ENCODE measurements at regions not wholly inside any gene's neighbourhood (a gene's known extent, or its start where the extent isn't known, plus 50 kb on each side); places are given as distances from the start of the nearest gene placed in this dataset.

DNA sequence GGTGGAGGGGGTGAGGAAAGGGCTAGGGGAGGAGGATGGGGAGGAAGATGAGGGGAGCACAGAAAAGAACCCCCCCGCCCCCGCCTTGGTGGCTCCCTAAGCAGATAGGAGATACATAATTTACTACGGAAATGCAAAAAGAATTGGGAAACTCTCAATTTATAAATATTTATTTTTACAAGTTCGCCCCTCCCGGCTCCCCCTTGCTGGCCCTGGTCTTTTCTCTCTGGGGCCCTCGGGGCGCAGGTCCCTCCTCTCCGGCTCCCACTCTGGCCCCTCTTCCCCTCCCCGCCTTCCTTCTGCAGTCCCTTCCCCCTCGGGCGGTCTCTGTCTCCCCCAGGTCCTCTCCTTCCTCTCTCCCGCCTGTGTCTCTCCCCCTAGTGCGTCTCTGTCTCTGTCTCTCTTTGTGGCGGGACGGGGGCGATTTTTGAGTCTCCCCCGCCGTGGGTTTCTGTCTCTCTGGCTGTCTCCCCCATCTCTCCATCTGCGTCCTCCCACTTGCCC is 173.6 kb upstream of the IER5L start:
- DNase-seq, result no peak

DNA sequence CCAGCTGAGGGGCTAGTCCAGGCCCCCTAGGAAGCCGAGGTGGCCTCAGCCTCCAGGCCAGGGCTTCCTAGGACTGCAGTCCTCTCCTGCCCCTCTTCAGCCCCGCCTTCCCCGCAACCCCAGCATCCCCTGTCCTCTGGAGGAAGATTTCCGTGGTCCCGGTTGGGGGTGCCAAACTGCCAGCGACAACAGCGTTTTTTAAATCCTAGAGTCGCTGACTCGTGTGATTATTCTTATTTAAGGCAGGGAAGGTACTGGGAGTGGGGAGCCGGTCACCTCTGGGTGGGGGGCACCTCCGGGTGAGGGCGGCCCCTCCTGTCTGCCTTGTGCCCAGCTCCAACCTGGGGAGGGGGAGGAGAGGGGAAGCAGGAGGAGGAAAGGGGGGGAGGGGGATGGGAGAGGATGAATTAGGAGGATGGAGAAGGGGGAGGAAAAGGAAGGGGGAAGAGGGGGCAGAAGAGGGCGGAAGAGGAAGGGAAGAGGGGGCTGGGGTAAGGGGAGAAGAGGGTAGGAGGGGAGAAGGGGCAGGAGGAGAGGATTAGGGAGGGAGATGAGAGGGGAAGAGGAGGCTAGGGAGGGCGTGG is 173.1 kb upstream of the IER5L start:
- DNase-seq, result no peak

DNA sequence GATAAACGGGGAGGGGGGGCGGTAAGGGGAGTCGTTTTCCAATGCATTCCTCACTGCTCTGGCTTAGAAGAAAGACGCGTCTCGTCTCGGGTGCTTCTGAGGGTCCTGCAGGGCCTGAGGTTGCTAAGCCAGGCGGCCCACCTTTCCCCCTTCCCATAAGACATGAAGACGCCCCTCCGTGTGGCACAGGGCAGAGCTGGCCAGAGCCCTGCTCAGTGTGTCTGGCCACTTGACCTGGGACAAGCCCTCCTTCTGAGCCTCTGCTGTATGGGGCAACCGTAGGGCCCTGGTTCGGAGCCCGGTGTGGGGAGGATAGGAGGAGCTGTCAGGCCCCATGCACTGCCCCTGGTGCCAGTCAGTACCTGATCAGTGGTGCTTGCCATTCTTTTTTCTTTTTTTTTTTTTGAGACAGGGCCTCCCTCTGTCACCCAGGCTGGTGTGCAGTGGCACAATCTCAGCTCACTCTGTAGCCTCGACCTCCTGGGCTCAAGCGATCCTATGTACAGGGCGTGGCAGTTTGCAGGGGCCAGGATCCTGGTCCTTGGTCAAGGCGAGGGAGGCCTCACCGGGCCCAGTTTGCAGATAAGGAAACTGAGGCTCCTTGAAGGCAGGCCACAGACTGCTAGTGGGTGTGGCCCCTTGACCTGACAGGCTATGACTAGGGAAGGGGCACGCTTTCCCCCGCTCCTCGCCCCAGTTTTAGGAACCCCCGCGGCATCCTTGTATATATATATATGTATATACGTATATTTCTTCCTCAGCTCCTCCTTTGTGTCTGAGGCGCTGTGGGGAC is 172.3 kb upstream of the IER5L start:
- DNase-seq, result no peak

DNA sequence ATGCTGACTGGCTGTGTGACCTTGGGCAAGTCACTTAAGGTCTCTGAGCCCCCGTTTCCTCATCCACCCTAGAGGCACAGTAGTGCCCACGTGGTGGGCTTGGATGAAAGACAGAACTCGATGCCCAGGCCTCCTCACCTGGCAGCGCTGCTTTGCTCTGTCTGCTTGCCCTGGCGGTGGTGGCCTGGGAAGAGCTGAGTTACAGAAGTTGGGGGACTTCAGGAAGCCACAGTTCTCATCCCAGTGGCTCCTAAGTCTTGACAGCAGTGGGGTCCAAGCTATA is 171.5 kb upstream of the IER5L start:
- DNase-seq, result no peak

DNA sequence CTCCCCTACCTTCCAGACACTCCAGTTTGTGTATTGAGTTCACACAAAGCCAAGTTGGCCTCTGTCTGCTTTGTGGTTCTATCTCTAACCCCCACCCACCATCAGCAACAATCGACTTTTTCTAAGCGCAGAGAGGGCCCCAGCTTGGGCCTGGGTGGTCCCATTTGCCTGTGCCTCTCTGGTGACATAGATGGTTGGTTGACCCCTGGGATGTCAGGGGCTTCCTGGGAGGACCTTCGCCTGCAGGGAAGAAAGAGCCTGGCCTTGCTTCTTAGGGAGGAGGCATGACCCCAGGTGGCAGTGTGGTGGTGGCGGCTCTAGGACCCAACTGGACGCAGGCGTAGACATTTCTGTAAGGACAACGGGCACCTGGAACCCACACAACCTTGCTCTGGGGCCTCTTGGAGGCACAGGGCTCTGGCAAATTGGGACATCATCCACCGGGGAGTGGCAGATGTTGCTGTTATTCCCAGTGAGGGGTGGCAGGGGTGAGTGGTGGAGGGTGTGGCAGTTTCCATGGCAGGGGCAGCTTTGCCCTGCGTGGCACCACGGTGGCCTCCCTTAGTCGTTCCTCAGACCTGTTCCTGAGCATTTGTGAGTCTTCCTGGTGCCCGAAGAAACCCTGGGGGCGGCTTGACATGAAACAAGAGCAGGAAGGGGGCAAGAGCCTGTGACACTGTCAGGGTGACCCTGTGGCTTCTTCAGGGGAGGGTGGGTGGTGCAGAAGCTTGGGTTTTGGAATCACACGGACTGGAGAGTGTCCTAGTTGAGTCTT is 171.0 kb upstream of the IER5L start:
- DNase-seq, result no peak

DNA sequence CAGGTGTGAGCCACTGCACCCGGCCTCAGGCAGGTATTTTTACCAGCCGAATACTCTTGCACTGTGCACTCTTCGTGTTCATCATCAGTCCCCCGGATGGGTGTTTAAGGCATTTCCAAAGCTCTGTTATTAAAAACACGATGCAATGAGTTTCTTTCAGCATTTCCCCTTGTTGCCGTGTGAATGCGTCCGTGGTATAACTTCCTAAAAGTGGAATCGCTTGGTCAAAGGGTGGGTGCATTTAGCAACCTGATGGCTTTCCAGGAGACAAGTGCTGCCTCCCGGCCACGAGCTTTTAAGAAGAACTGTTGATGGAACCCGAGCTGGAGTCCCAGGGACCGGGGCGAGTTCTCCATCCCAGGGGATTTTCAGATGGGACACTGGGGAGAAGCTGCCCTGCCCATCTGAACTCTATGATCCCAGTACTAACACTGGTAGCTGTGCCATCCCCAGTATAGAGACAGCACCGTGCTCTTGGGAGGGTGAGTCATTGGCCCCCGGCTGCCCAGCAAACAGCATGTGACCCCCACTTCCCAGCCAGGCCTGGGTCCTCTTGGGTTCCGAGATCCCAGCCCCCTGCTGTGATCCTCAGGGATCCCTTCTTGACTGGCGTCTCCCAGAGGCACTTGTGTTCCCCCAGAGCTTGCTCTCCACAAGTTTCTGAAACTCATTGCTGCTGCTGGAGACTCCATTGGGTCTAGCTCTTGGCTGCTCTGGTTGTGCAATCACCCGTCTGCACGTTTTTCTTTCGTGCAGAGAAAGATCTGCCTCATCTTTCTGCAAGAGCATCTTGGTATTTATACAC is 169.5 kb upstream of the IER5L start:
- no peak for DNase-seq

DNA sequence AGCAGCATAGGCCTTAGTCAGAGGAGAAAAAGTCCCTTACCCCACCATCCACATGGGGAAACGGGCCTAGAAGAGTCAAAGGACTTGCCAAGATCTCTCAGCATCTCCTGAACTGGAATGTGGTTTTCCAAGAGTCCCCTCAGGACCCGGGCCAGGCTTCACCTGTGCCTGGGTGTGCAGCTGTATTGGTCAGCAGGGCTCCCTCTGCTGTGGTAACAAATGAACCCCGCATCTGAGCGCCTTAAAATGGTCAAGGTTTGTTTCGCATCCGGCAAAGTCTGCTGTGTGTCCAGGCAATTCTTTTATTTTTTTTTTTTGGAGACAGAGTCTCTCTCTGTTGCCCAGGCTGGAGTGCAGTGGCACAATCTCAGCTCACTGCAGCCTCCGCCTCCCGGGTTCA is 168.0 kb upstream of the IER5L start:
- DNase-seq, result no peak

DNA sequence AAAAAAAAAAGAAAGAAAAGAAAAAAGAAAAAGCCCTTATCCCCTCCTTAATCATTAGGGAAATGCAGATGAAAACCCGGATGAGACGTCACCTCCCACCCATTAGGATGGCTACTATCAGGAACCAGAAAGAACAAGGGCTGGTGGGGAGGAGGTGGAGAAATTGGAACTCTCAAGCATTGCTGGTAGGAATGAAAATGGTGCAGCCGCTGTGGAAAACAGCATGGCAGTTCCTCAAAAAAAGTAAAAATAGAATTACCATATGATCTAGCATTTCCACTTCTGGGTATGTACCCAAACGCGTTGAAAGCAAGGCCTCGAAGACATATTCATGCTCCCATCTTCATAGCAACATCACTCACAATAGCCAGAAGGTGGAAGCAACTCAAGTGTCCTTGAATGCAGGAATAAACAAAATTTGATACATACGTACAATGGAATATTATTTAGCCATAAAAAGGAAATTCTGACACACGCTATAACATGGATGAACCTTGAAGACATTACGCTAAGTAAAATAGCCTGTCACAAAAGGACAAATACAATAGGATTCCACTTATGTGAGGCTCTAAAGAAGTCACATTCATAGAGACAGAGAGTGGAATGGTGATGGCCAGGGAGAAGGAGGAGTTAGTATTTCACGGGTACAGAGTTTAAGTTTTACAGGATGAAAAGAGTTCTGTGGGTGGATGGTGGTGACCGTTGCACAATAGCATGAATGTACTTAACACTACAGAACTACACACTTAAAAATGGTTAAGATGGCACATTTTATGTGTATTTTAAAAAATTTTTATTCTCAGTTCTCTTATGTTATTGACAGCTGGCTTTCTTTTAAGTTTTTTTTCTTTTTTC is 166.8 kb upstream of the IER5L start:
- no peak for DNase-seq

DNA sequence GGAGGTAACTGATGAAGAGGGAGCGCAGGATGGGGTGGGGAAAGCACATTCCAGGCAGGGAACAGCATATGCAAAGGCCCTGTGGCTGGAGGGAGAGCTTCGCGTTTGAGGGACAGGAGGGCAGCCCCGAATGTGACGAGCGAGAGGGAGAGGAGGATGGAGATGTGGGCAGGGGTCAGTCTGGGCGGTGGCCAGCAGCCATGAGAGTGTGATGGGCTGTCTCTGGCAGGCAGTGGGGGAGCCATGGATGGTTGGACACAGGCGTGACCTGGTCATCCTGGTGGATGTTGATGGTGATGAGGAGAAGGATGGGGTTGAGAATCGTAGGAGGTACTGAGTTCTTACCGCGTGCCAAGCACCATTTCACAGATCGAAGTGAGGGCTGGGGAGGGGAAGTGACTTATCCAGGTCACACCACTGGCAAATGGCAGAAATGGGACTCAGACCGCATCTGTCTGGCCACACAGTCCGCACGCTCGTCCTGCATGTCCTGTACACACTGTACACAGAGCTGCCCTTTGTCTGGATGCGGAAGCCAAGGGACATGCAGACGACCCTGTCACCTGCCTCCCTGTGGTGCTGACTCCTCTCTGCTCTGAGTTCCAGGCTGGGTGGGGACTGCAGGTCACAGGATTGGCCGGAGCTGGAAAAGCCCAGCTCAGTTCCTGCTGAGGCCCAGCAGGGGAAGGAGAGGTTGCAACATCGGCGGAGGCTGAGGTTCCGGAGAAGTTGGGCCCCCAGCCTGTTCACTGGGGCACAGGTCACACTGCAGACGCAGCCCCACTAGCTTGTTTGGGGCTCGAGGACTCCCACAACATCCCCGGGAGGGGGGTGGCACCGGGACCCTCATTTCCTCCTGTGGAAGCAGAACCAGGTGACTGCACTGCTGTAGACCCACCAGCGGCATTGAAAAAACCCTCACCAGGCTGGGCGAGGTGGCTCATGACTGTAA is 165.6 kb upstream of the IER5L start:
- no peak for DNase-seq

DNA sequence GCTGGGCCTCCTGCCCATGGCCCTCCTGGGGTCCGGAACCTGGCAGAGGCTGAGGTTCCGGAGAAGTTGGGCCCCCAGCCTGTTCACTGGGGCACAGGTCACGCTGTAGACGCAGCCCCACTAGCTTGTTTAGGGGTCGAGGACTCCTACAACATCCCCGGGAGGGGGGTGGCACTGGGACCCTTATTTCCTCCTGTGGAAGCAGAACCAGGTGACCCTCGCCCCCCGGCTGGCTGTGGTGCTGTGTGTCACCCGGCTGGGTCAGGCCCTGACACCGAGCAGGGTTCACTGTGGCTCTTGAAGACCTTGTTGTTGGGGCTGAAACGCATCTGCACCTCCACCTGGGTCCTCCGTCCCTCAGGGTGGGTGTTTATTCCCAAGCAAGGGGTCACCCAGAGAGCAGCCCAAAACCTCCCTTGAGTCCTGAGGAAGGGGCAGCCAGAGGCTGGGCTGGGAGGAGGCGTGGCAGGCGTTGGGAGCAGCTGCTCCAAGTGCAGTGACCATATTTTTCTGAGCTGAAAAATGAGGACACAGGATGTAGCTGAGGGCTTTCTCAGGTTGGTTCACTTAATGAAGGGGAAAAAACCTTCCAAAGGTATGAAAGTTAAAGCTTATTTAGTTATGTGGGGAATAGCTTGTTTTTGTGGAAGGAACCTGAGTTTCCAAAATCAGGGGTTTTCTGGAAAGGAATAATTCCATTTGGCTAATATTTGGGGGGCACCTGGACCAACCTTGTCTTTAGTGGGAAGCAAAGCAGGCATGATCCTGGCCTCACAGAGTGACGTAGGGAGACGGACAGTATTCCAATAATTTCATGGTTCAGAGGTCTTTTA is 164.7 kb upstream of the IER5L start:
- DNase-seq, result no peak

DNA sequence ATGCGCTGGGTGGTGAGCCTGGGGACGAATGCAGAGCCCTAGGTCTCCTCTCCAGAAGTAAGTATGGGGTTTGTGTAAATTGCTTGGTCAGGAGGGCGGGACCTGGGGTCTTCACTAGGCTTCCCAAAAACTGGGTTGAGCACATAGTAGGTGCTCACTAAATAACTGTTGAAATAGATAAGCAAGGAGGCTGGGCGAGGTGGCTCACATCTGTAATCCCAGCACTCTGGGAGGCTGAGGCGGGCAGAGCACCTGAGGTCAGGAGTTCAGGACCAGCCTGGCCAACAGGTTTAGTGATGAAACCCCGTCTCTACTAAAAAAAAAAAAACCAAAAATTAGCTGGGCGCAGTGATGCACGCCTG is 163.9 kb upstream of the IER5L start:
- DNase-seq, result no peak

DNA sequence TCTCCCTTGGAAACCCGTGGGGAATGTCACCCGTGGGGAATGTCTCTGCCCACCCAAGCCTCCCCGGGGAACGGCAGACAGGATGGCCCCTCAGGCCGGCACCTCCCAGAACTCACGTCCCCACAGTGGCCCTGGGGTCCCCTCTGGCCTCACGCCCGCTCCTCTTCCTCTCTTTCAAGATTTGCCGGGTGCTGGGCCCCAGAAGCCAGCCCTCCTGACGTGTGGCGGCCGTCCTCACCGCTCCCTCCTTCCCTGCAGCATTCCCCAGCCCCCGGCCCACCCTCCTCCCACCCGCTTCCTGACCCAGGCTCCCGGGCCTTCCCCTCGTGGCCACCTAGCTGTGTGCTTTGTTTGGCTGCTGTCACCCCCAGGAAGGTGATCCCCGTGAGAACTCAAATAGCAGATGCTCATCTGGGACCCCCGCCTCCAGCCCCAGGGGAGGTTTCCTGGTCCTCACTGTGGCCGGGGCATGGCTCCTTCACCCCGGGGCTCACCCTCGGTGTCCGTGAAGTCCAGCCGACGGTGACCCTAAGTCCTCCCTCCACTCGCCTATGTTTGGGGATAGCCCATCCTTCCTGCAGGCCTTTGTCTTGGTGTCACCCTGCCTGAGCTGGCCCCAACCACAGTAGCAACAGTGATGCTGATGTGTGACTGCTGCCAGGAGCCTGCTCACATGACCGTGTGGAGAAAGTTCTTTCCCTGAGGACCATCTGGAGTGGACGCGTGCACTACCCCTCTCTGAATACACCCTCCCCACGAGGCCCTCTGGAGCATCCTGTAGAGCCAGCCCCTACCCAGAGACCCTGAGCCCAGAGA is 163.3 kb upstream of the IER5L start:
- no peak for DNase-seq

DNA sequence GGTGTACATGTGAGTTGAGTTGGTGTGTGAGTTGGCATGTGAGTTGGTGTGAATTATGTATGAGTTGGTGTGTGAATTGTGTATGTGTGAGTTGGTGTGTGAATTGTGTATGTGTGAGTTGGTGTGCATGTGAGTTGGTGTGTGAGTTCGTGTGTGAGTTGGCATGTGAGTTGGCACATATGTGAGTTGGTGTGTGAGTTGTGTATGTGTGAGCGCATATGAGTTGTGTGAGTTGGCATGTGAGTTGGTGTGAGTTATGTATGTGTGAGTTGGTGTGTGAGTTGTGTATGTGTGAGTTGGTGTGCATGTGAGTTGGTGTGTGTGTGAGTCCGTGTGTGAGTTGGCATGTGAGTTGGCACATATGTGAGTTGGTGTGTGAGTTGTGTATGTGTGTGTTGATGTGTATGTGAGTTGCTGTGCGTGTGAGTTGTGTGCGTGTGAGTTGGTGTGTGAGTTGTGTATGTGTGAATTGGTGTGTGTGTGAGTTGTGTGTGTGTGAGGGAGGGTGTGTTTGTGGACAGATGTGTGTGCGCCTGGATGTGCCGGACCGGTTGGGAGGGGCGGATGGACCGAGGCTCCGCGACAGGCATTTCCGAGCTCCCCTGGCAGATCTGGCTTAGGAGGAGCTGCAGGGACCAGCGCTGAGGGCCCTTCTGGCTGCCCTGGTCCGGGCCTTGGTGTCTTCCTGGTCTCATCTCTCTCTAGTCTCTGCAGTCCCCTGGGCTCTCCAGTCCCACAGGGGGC is 162.5 kb upstream of the IER5L start:
- no peak for DNase-seq

DNA sequence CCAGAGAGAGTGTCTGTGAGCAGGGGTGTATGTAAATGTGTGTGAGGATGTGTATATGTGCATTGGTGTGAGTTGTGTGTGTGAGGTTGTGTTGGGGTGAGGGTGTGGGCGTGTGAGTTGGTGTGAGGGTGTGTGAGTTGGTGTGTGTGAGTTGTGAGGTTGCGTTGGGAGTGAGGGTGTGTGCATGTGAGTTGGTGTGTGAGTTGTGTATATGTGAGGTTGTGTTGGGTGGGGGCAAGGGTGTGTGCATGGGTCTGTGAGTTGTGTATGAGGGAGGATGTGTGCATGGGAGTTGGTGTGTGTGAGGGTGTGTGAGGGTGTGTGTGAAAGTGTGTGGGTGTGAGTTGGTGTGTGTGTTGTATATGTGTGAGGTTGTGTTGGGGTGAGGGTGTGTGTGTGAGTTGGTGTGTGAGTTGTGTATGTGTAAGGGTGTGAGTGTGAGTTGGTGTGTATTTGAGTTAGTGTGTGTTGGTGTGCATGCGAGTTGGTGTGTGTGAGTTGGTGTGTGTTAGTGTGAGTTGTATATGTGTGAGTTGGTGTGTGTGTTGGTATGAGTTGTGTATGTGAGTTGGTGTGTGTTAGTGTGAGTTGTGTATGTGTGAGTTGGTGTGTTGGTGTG is 161.6 kb upstream of the IER5L start:
- DNase-seq, result no peak

DNA sequence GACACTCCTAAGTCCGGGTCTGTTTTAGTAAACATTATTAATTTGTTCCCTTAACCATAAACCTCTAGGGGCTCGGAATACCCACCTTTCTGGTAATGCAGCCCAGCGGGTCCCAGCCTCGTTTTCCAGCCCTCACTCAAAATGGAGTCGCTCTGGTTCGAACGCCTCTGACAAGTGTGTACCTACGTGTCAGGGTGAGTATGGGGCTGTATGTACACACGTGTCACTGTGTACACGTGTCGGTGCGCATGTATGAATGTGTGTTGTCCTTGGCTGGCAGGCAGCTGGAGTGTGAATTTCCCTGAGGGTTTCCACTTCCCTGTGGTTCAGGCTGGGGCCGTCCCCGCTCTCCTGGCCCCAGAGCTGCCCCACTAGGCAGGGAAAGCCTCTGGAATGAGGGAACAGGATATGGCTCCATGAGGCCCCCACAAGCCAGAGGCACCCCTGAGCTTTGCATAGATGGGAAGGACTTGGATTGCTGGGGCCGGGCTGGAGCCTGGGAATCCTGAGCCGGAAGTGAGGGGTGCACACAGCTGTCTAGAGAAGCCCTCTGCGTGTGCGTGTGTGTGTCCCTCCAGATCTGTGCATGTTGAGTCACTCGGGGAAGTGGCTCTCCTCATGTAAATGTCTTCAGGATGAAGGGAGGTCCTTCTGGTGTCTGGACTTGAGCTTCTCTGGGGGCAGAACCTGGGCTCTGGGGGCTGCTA is 160.8 kb upstream of the IER5L start:
- no peak for DNase-seq

DNA sequence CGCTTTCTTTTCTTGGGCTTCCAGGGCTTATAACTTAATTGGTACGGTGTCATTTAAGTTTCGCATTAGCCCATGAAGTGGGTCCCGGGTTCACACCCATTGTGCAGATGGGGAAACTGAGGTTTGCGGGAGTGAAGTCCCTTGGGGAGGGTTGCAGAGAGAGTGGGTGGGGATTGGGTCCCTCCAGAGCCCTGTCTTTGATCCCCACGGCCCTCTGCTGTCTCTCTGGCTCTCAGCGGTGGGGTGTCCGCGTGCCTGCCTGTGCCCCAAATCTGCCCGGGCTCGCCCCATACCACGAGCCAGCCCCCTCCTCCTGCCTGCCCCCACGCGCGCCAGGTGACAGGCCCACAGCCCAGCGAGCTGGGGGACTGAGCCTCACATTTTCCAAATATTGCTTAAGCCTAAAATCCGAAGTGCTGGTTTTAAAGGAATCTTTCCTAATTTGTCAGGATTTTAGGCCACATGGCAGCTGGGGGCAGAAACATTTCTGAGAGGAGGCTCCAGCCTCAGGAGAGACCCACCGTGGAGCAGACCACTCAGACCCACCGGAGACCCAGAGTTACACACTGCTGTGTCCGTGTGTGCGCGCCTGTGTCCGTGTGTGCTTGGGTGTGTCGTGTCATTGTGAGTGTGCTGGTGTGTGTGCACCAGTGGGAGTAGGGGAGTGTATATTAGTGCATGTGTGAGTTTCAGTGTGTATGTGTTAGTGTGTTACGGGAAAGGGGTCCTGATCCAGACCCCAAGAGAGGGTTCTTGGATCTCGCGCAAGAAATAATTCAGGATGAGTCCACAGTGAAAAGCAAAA is 159.5 kb upstream of the IER5L start:
- DNase-seq, result no peak

Data from CD4-positive, alpha-beta T cell treated with Interleukin-6 for 4 hours (primary cell).